ENCODE measurements at regions not wholly inside any gene's neighbourhood (a gene's known extent, or its start where the extent isn't known, plus 50 kb on each side); places are given as distances from the start of the nearest gene placed in this dataset.

GRCh38 chr6:6714953-6715352 is 126.4 kb downstream of the LY86 start:
- peaks cover 24% of the 10 kb centered on the region for H3K4me1 Mint-ChIP-seq (ENCODE audit: low read depth)
- DNase-seq: no peak
- no peak for TF ChIP-seq CTCF (IDR thresholded peaks at IDR 0.05)
- no peak overlapping the region for H3K27ac Mint-ChIP-seq
- no peaks in the 10 kb centered on the region for H3K36me3 Mint-ChIP-seq (ENCODE audit: low read depth)
- H3K4me3 Mint-ChIP-seq: no peak overlapping the region
- no peaks in the 10 kb centered on the region for H3K9me3 Mint-ChIP-seq
- peaks cover 16% of the 10 kb centered on the region for H3K27me3 Mint-ChIP-seq (ENCODE audit: insufficient read depth)

GRCh38 chr6:6715465-6715864 is 126.9 kb downstream of the LY86 start:
- Mint-ChIP-seq H3K9me3 (no peaks in the 10 kb centered on the region), H3K27ac (no peak overlapping the region), H3K4me3 (no peak overlapping the region), H3K27me3 (ENCODE audit: insufficient read depth) (peaks cover 13% of the 10 kb centered on the region), H3K4me1 (ENCODE audit: low read depth) (peaks cover 24% of the 10 kb centered on the region), H3K36me3 (ENCODE audit: low read depth) (no peaks in the 10 kb centered on the region)
- no peak for TF ChIP-seq CTCF (IDR thresholded peaks at IDR 0.05)
- DNase-seq: no peak

- H3K27ac Mint-ChIP-seq: no peak overlapping the region
- no peaks in the 10 kb centered on the region for H3K36me3 Mint-ChIP-seq (ENCODE audit: low read depth)
- H3K27me3 Mint-ChIP-seq (ENCODE audit: insufficient read depth): peaks cover 18% of the 10 kb centered on the region
- H3K4me1 Mint-ChIP-seq (ENCODE audit: low read depth): peaks cover 24% of the 10 kb centered on the region
- H3K4me3 Mint-ChIP-seq: no peak overlapping the region
- DNase-seq: no peak
- no peaks in the 10 kb centered on the region for H3K9me3 Mint-ChIP-seq
- no peak for TF ChIP-seq CTCF (IDR thresholded peaks at IDR 0.05)
Measured at GRCh38 chr6:6716998-6717763, 128.7 kb downstream of the LY86 start.

GRCh38 chr6:6717953-6718352 is 129.4 kb downstream of the LY86 start:
- DNase-seq: no peak
- H3K36me3 Mint-ChIP-seq (ENCODE audit: low read depth): no peaks in the 10 kb centered on the region
- H3K27ac Mint-ChIP-seq: no peak overlapping the region
- H3K4me1 Mint-ChIP-seq (ENCODE audit: low read depth): peaks cover 17% of the 10 kb centered on the region
- peaks cover 17% of the 10 kb centered on the region for H3K27me3 Mint-ChIP-seq (ENCODE audit: insufficient read depth)
- H3K9me3 Mint-ChIP-seq: no peaks in the 10 kb centered on the region
- H3K4me3 Mint-ChIP-seq: no peak overlapping the region
- TF ChIP-seq CTCF (IDR thresholded peaks at IDR 0.05): no peak

- no peak for DNase-seq
- Mint-ChIP-seq H3K9me3 (no peaks in the 10 kb centered on the region), H3K27me3 (ENCODE audit: insufficient read depth) (peaks cover 16% of the 10 kb centered on the region), H3K36me3 (ENCODE audit: low read depth) (no peaks in the 10 kb centered on the region), H3K4me3 (no peak overlapping the region), H3K27ac (no peak overlapping the region), H3K4me1 (ENCODE audit: low read depth) (peaks cover 12% of the 10 kb centered on the region)
- TF ChIP-seq CTCF (IDR thresholded peaks at IDR 0.05): no peak
Measured at GRCh38 chr6:6721606-6722005, 133.1 kb downstream of the LY86 start.

Measured in HFFc6 (cell line).